Choroid plexus epithelial cell (primary cell): ENCODE measurements at regions not wholly inside any gene's neighbourhood (a gene's known extent, or its start where the extent isn't known, plus 50 kb on each side); places are given as distances from the start of the nearest gene placed in this dataset.

Experiments
- DNase-seq: peaks from one replicate; pipeline ENCODE4 v3.0.0-alpha.2; 2010; ENCODE audit warnings: low read depth
- H3K4me3 ChIP-seq: 2 replicates; pipeline ENCODE4 v1.5.1; 2011; ENCODE audit warnings: low read depth, mild to moderate bottlenecking, control low read depth, low read length, moderate library complexity
- CTCF ChIP-seq: conservative IDR thresholded peaks from 2 replicates; pipeline ENCODE4 v1.5.1; 2011; ENCODE audit warnings: low read depth, mild to moderate bottlenecking, control low read depth, inconsistent platforms, low read length, moderate library complexity

GRCh38 chr13:84413016-84413415, 530.7 kb upstream of the SLITRK1 start:
- no peak for DNase-seq
- H3K4me3 ChIP-seq, result no peak overlapping the region
- no peak for TF ChIP-seq CTCF

- H3K4me3 ChIP-seq, result no peak overlapping the region
- TF ChIP-seq CTCF, result no peak
- peak; percentile 56 for DNase-seq
Measured at GRCh38 chr13:84405286-84405685, 523.0 kb upstream of the SLITRK1 start.

- no peak overlapping the region for H3K4me3 ChIP-seq
Measured at GRCh38 chr13:84400706-84401105, 518.4 kb upstream of the SLITRK1 start.

GRCh38 chr13:84399320-84400085, 517.2 kb upstream of the SLITRK1 start:
- H3K4me3 ChIP-seq, result no peak overlapping the region
- TF ChIP-seq CTCF, result no peak
- DNase-seq, result peak; percentile 25

More at GRCh38 chr13:84400706-84401105, 518.4 kb upstream of the SLITRK1 start:
- TF ChIP-seq CTCF, result no peak
- DNase-seq, result peak; percentile 76

- no peak for DNase-seq
- no peak overlapping the region for H3K4me3 ChIP-seq
- TF ChIP-seq CTCF, result no peak
Measured at GRCh38 chr13:84393981-84394625, 511.8 kb upstream of the SLITRK1 start.

GRCh38 chr13:84380866-84381265, 498.6 kb upstream of the SLITRK1 start:
- no peak overlapping the region for H3K4me3 ChIP-seq
- TF ChIP-seq CTCF, result no peak
- peak; percentile 13 for DNase-seq
